HEK293T (cell line): ENCODE measurements at regions not wholly inside any gene's neighbourhood (a gene's known extent, or its start where the extent isn't known, plus 50 kb on each side); places are given as distances from the start of the nearest gene placed in this dataset.

Source experiments
- ARNT ChIP-seq: fragments of 450-650 bp; IDR thresholded peaks from 2 replicates; pipeline ENCODE4 v1.6.1; 2017; ENCODE audit warnings: mild to moderate bottlenecking
- BHLHE40 ChIP-seq: fragments of 450-650 bp; IDR thresholded peaks from 2 replicates; pipeline ENCODE4 v1.6.1; 2016; ENCODE audit warnings: mild to moderate bottlenecking, moderate library complexity, borderline replicate concordance
- CTBP1 ChIP-seq: fragments of 450-650 bp; IDR thresholded peaks from 2 replicates; pipeline ENCODE4 v1.6.1; 2016; ENCODE audit warnings: borderline replicate concordance
- ELF4 ChIP-seq: fragments of 450-650 bp; IDR thresholded peaks from 2 replicates; pipeline ENCODE4 v1.6.1; 2017; ENCODE audit warnings: antibody characterized with exemption
- FOXA1 ChIP-seq: fragments of 450-650 bp; IDR thresholded peaks from 2 replicates; pipeline ENCODE4 v1.6.1; 2016; ENCODE audit warnings: mild to moderate bottlenecking
- FOXM1 ChIP-seq: fragments of 450-650 bp; IDR thresholded peaks from 2 replicates; pipeline ENCODE4 v1.6.1; 2017; ENCODE audit warnings: mild to moderate bottlenecking, borderline replicate concordance
- HDGF ChIP-seq: fragments of 450-650 bp; IDR thresholded peaks from 2 replicates; pipeline ENCODE4 v1.6.1; 2017; ENCODE audit warnings: antibody characterized with exemption, borderline replicate concordance
- LEF1 ChIP-seq: fragments of 450-650 bp; IDR thresholded peaks from 2 replicates; pipeline ENCODE4 v1.6.1; 2017; ENCODE audit warnings: mild to moderate bottlenecking, borderline replicate concordance
- NFRKB ChIP-seq: fragments of 450-650 bp; IDR thresholded peaks from 2 replicates; pipeline ENCODE4 v1.6.1; 2016; ENCODE audit warnings: mild to moderate bottlenecking, moderate library complexity
- PKNOX1 ChIP-seq: fragments of 450-650 bp; IDR thresholded peaks from 2 replicates; pipeline ENCODE4 v1.6.1; 2016
- SP1 ChIP-seq: fragments of 450-650 bp; IDR thresholded peaks from 2 replicates; pipeline ENCODE4 v1.6.1; 2017
- ZNF384 ChIP-seq: fragments of 450-650 bp; IDR thresholded peaks from 2 replicates; pipeline ENCODE4 v1.6.1; 2016

- TF ChIP-seq CTBP1, result no peak
- no peak for TF ChIP-seq PKNOX1
- TF ChIP-seq BHLHE40, result no peak
- no peak for TF ChIP-seq FOXM1
- TF ChIP-seq HDGF, result no peak
- no peak for TF ChIP-seq LEF1
- no peak for TF ChIP-seq NFRKB
- TF ChIP-seq SP1, result no peak
- no peak for TF ChIP-seq ELF4
- TF ChIP-seq ARNT, result no peak
- no peak for TF ChIP-seq FOXA1
- TF ChIP-seq ZNF384, result no peak
Measured at GRCh38 chr1:193426061-193426460, 239.6 kb upstream of the B3GALT2 start.
